Esophagus (tissue), 2 donors: ENCODE measurements at regions not wholly inside any gene's neighbourhood (a gene's known extent, or its start where the extent isn't known, plus 50 kb on each side); places are given as distances from the start of the nearest gene placed in this dataset.

Source experiments
- H3K27ac ChIP-seq, 2 donors: one replicate each; pipeline ENCODE4 v1.5.1; 2013; ENCODE audit warnings: low read depth in 2 of 2, mild to moderate bottlenecking in 2 of 2, inconsistent platforms in 1 of 2, low read length in 1 of 2, moderate library complexity in 1 of 2
- H3K27me3 ChIP-seq, 2 donors: one replicate each; pipeline ENCODE4 v1.6.1; 2013; ENCODE audit warnings: low read length in 2 of 2, control low read depth in 1 of 2, mild to moderate bottlenecking in 1 of 2; ENCODE audit not compliant: insufficient read depth in 2 of 2, control insufficient read depth in 1 of 2
- H3K36me3 ChIP-seq, 2 donors: one replicate each; pipeline ENCODE4 v1.6.1; 2013; ENCODE audit warnings: low read length in 1 of 2; ENCODE audit not compliant: control insufficient read depth in 2 of 2, insufficient read depth in 2 of 2
- H3K4me1 ChIP-seq, 2 donors: one replicate each; pipeline ENCODE4 v1.6.1; 2013; ENCODE audit warnings: low read length in 1 of 2; ENCODE audit not compliant: control insufficient read depth in 2 of 2, insufficient read depth in 2 of 2
- H3K4me3 ChIP-seq, 2 donors: one replicate each; pipeline ENCODE4 v1.5.1; 2013; ENCODE audit warnings: low read length in 2 of 2, mild to moderate bottlenecking in 2 of 2, low read depth in 1 of 2, moderate library complexity in 1 of 2
- H3K9me3 ChIP-seq, 2 donors: one replicate each; pipeline ENCODE4 v1.6.1; 2013; ENCODE audit warnings: mild to moderate bottlenecking in 2 of 2, low read depth in 1 of 2, low read length in 1 of 2, moderate library complexity in 1 of 2; ENCODE audit not compliant: control insufficient read depth in 2 of 2, insufficient read depth in 1 of 2
- WGBS, 2 donors: extraction: QIAGEN DNeasy Blood & Tissue Kit; methylation state at CpG; one replicate each; pipeline ENCODE4 v1.1.7; 2013; 5-methylcytosine and 5-hydroxymethylcytosine counted together
- donor health status: healthy with polysubstance abuse.
- donor health status: Bipolar disorder and iron deficiency.

- H3K4me3 ChIP-seq, result no peak overlapping the region
- no peak overlapping the region for H3K27ac ChIP-seq
- no peaks in the 10 kb centered on the region for H3K36me3 ChIP-seq
- H3K4me1 ChIP-seq, result no peaks in the 10 kb centered on the region
- 84 to 89% methylated on average over 11 of the region's 11 CpGs for WGBS, 2 donors
- H3K27me3 ChIP-seq, result no peaks in the 10 kb centered on the region
- H3K9me3 ChIP-seq, result peaks cover 0 to 12% of the 10 kb centered on the region in 2 donors
Observed at GRCh38 chr7:155901176-155901575, 88.9 kb upstream of the SHH start.

- H3K4me3 ChIP-seq, result no peak overlapping the region
- H3K27me3 ChIP-seq, result no peaks in the 10 kb centered on the region
- no peaks in the 10 kb centered on the region for H3K4me1 ChIP-seq
- no peaks in the 10 kb centered on the region for H3K36me3 ChIP-seq
- WGBS, 2 donors, result 85 to 89% methylated on average over 4 of the region's 4 CpGs
- H3K27ac ChIP-seq, result no peak overlapping the region
- peaks cover 0 to 12% of the 10 kb centered on the region in 2 donors for H3K9me3 ChIP-seq
Observed at GRCh38 chr7:155899596-155899995, 87.3 kb upstream of the SHH start.

GRCh38 chr7:155897758-155898386 is 85.6 kb upstream of the SHH start:
- H3K27me3 ChIP-seq, result no peaks in the 10 kb centered on the region
- WGBS, 2 donors, result 79 to 82% methylated on average over 16 of the region's 16 CpGs

GRCh38 chr7:155896531-155897263 is 84.4 kb upstream of the SHH start:
- 71 to 77% methylated on average over 6 of the region's 6 CpGs for WGBS, 2 donors
- no peak overlapping the region for H3K27ac ChIP-seq
- no peak overlapping the region for H3K4me3 ChIP-seq
- no peaks in the 10 kb centered on the region for H3K36me3 ChIP-seq
- no peaks in the 10 kb centered on the region for H3K4me1 ChIP-seq
- peaks cover 0 to 14% of the 10 kb centered on the region in 2 donors for H3K9me3 ChIP-seq
- H3K27me3 ChIP-seq, result no peaks in the 10 kb centered on the region

More at GRCh38 chr7:155897758-155898386, 85.6 kb upstream of the SHH start:
- no peaks in the 10 kb centered on the region for H3K36me3 ChIP-seq
- no peak overlapping the region for H3K27ac ChIP-seq
- no peaks in the 10 kb centered on the region for H3K4me1 ChIP-seq
- H3K4me3 ChIP-seq, result no peak overlapping the region
- peaks cover 0 to 8% of the 10 kb centered on the region in 2 donors for H3K9me3 ChIP-seq

GRCh38 chr7:155893664-155894063 is 81.4 kb upstream of the SHH start:
- no peaks in the 10 kb centered on the region for H3K27me3 ChIP-seq
- no peak overlapping the region for H3K4me3 ChIP-seq
- no peak overlapping the region for H3K27ac ChIP-seq
- WGBS, 2 donors, result 88 to 91% methylated on average over 6 of the region's 6 CpGs
- H3K9me3 ChIP-seq, result peaks cover 0 to 12% of the 10 kb centered on the region in 2 donors
- H3K36me3 ChIP-seq, result no peaks in the 10 kb centered on the region
- H3K4me1 ChIP-seq, result no peaks in the 10 kb centered on the region

GRCh38 chr7:155893176-155893575 is 80.9 kb upstream of the SHH start:
- WGBS, 2 donors, result 79 to 90% methylated on average over 12 of the region's 12 CpGs
- no peak overlapping the region for H3K4me3 ChIP-seq
- H3K9me3 ChIP-seq, result peaks cover 0 to 12% of the 10 kb centered on the region in 2 donors
- no peaks in the 10 kb centered on the region for H3K36me3 ChIP-seq
- H3K4me1 ChIP-seq, result no peaks in the 10 kb centered on the region
- H3K27ac ChIP-seq, result no peak overlapping the region
- H3K27me3 ChIP-seq, result no peaks in the 10 kb centered on the region

GRCh38 chr7:155889636-155890511 is 77.6 kb upstream of the SHH start:
- peaks cover 0 to 12% of the 10 kb centered on the region in 2 donors for H3K9me3 ChIP-seq
- H3K36me3 ChIP-seq, result no peaks in the 10 kb centered on the region
- H3K4me1 ChIP-seq, result peaks cover 0 to 4% of the 10 kb centered on the region in 2 donors
- 73 to 86% methylated on average over 24 of the region's 24 CpGs for WGBS, 2 donors
- no peaks in the 10 kb centered on the region for H3K27me3 ChIP-seq
- H3K4me3 ChIP-seq, result no peak overlapping the region
- no peak overlapping the region for H3K27ac ChIP-seq

- 83 to 93% methylated on average over 10 to 11 of the region's 11 CpGs for WGBS, 2 donors
- H3K27me3 ChIP-seq, result no peaks in the 10 kb centered on the region
- H3K36me3 ChIP-seq, result no peaks in the 10 kb centered on the region
Observed at GRCh38 chr7:155887174-155887525, 74.9 kb upstream of the SHH start.

GRCh38 chr7:155886391-155887173 is 74.3 kb upstream of the SHH start:
- no peaks in the 10 kb centered on the region for H3K36me3 ChIP-seq
- H3K4me1 ChIP-seq, result peaks cover 0 to 4% of the 10 kb centered on the region in 2 donors
- no peak overlapping the region for H3K4me3 ChIP-seq
- no peaks in the 10 kb centered on the region for H3K27me3 ChIP-seq
- H3K27ac ChIP-seq, result no peak overlapping the region
- 89 to 91% methylated on average over 37 of the region's 37 CpGs for WGBS, 2 donors
- peaks cover 0 to 5% of the 10 kb centered on the region in 2 donors for H3K9me3 ChIP-seq

More at GRCh38 chr7:155887174-155887525, 74.9 kb upstream of the SHH start:
- Histone ChIP-seq H3K9me3 (peaks cover 0 to 10% of the 10 kb centered on the region in 2 donors), H3K27ac (no peak overlapping the region), H3K4me1 (peaks cover 0 to 4% of the 10 kb centered on the region in 2 donors), H3K4me3 (no peak overlapping the region)
